DMS79 treated with DMSO at 0.1 percent for 48 hours (cell line): ENCODE measurements at regions not wholly inside any gene's neighbourhood (a gene's known extent, or its start where the extent isn't known, plus 50 kb on each side); places are given as distances from the start of the nearest gene placed in this dataset.
"Not testable (repeated sequence)": the region's sequence is repeated elsewhere in the genome, so short reads cannot be mapped to it uniquely, and the experiment has no call there.

Source experiments
- DNase-seq: peaks from one replicate; lab custom pipeline; 2025; lab: John Stamatoyannopoulos, UW

DNA sequence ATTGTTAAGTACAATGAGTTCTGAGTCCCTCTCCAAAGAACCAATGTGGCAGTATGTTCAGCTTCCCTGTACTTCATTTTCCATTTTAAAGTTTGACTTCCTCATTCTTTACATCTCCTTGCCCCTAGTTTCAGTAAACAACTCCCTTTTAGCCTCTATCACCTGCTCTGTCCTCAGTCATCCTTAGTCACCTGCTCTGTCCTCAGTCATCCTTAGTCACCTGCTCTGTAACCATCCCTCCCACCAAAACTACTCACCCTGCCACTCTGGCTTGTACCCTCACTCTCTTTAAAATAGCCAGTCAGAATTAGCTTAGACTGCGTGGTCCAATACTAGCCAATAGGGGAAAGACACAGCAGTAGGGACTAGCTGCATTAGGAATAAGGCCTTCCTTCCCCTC lies 259.9 kb upstream of the TBL1XR1 start:
- DNase-seq = not testable (repeated sequence)

DNA sequence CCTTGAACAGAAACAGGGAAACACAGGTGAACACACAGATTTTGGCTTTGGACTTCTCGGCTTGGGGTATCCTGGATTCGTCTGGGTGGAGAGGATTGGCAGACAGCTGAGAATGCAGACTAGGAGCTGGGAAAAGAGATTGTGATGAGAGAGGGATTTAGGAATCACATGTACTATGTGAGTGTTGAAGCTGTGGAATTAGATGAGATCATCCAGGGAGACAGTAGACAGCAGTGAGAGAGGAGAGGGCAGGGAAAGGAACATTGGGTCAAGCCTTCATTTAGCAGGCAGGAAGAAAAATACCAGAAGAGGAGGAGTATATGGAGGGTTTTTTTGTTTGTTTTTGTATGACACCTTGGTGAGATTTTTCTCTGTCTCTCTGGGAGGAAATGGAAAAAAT lies 262.1 kb upstream of the TBL1XR1 start:
- no peak for DNase-seq

GRCh38 chr3:177460047-177460446 lies 262.8 kb upstream of the TBL1XR1 start:
- DNase-seq = peak; percentile 16

DNA sequence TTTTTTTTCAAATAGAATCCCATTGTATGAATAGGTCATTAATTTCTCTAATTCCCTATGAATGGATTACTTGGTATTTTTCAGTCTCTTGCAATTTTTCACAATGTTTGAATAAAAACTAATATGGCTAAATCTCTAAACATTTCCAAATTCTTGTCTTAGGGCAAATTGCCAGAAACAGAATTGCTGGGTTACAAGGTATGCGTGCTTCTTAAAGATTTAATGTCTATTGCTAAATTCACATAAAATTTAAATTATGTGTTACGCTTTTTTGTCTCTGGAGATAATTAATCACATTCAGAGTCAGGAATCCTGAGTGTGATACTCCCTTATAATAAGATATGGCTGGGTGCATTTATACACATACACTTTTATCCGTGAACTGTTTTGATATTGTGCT lies 264.5 kb upstream of the TBL1XR1 start:
- no peak for DNase-seq

- DNase-seq = not testable (repeated sequence)
Measured at GRCh38 chr3:177463341-177463740, 266.1 kb upstream of the TBL1XR1 start.

- no peak for DNase-seq
Measured at GRCh38 chr3:177463863-177464262, 266.6 kb upstream of the TBL1XR1 start.

DNA sequence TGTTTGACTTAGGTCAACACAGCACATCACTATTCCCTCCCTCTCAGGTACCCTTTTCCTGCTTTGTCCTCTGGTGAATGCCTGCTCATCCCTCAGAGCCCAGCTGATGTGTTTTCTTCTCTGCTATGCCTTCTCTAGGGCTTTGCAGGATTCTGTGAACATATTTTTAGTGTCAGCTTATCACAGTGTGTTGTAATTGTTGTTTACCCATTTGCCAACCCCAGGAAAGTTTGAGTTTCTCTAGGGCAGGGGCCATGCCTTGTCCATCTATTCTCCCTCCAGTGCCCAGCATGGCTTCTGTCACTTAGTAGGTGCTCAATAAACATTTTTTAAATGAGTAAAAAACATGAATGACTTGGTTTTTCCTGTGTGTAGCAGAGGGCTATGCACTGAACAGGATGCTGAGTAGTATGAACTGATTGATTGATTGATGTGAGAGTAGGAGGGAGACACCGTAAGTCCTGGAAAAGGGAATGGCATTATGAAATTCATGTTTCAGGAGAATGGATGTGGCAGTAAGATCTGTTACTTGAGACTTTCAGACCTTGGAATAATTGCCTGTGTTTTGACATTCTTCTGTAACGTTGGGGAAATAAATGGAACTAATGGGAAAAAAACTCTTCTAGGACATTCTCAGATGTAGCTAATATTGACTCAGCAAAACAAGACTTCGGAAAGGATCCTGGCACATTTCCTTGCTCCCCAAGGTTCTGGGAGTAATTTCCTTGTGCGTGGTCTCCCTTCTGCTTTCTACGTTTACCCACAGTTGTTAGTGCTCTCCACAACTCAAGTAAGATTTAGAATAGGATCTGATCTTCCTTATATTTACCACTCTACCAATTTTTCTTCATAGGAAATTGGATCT lies 267.3 kb upstream of the TBL1XR1 start:
- DNase-seq = no peak

GRCh38 chr3:177465257-177465642 lies 268.0 kb upstream of the TBL1XR1 start:
- DNase-seq = no peak

GRCh38 chr3:177466074-177466473 lies 268.8 kb upstream of the TBL1XR1 start:
- DNase-seq = no peak

GRCh38 chr3:177466622-177467021 lies 269.3 kb upstream of the TBL1XR1 start:
- not testable (repeated sequence) for DNase-seq

DNA sequence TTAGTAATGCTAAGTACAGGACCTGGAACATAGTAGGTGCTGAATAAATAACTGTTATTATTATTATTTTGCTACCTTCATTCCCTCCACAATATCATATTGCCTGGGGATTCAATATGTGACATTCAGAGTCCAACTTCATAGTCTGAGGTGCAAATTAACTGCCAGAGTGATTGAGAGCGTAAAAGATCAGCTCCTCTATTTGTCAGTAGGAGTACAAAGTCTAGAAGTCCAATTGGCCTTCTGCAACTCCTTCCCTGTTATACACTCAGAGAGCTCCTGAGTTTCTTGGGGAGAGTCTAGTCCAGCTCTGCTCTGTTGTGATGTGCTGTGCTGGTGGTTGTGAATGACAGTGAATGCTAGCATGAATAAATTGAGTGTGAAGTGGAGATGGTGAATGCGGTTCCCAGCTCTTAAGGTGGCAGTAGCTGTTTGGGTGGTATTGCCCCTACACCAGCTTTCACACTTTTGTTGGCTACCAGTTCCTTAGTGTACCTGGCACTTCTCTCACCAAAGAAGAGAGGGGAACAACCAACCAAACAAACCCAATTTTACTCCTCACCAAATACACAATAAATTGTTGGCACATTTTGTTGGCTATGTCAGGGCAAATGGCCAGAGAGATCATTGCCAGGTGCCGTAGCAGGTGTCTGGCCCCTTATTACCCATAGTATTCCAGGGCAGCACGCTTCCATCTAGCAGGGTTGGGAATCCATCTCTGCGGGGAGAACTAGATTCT lies 270.1 kb upstream of the TBL1XR1 start:
- no peak for DNase-seq

- DNase-seq = no peak
Measured at GRCh38 chr3:177468331-177468730, 271.0 kb upstream of the TBL1XR1 start.

DNA sequence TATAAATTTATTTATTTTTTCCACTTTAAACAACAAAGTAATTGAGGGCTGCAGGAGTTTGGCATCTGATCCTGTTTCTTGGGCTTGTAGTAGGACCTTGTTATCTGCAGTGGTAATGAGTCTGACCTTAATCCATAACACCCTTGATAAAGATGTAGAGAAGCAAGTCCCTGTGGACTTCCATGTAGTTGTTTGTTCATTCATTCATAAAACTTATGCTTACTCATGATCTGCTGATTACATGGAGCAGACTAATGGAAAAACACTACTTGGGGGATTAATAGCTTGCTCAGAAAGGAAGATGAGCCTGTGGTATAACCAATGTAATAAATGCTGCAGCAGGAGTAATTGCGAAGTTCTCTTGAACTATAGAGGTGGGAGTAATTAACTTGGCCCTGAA lies 271.5 kb upstream of the TBL1XR1 start:
- no peak for DNase-seq

GRCh38 chr3:177469216-177469615 lies 271.9 kb upstream of the TBL1XR1 start:
- DNase-seq = no peak

- no peak for DNase-seq
Measured at GRCh38 chr3:177470197-177470941, 273.1 kb upstream of the TBL1XR1 start.

DNA sequence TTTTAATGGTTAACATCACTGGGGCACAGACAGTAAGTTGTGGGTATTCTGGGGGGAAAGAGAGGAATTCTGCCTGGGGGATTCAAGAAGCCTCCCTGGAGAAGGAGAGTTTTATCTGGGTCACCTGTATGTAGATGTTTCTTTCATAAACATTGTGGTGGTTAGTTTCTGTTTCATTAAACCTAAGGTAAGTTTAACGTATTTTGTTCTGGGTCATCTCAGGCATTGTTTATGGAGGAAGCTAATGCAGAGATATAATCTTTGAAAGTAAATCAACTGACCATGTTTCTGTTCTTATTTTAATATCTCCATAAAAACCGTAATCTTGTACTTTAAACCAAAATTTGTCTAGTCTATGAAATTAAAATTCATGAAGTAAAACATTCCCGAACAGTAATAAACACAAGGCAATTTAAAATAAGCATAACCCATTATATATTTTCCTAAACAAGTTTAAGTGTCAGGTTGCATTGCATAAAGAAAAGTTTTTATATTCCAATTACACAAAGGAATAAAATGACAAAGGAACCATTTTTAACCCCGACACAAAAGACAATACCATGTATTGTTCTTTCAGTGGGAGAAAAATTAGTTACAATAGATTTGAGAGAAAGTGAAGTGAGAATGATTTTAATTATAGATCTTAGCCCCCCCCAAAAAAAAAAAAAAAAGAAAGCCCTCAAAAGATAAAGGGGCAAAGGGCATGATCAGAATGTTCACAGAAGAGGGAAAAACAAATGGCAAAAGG lies 274.6 kb upstream of the TBL1XR1 start:
- no peak for DNase-seq

GRCh38 chr3:177473184-177473583 lies 275.9 kb upstream of the TBL1XR1 start:
- peak; percentile 32 for DNase-seq

DNA sequence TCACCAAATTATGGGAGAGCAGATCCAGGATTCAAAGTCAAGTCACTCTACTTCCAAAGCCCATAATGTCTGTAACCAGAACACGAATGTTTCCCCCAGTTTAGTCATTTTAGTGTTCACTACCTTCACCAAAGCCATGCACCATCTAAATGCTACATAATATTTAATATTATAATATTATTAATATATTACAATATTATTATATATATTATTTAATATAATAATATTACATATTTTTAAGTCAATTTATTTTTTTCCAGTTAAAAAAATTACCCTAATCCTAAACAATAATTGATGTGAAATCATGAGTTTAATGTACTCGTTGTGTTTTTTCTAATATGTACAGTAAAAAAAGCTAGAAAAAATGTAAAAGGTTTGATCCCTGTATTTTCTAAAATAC lies 276.6 kb upstream of the TBL1XR1 start:
- no peak for DNase-seq

DNA sequence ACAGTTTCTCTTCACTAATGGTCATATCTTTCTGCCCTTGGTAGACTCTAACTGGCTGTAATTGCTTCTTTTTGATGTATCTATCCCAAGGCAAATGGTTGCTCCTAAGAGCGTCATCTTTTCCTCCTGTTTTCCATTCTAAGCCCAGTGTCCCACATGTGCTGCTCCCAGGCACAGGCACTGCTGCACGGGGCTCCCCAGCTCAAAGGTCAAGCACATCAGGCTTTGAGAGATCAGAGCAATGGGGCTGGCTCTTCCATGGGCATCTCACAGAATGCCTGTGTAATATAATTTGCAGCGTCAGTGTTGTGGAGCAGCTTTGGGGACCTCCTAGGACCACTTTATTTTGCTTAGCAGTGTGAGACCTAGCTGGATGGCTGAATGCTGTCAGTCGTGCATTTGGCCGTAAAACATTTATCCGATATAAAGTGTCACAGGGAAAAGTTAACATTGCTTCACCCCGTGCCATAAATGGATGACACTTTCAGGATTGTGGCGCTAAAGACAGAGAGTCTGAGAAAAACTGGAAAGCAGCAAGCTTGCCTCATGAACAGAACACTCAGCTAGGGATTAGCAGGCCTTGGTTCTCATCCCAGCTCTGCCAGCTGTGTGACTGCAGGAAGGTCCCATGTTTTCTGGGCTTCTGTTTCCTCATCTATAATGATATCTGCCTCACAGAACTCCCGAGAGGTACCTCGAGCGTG lies 277.5 kb upstream of the TBL1XR1 start:
- no peak for DNase-seq

GRCh38 chr3:177475356-177475665 lies 278.0 kb upstream of the TBL1XR1 start:
- no peak for DNase-seq

DNA sequence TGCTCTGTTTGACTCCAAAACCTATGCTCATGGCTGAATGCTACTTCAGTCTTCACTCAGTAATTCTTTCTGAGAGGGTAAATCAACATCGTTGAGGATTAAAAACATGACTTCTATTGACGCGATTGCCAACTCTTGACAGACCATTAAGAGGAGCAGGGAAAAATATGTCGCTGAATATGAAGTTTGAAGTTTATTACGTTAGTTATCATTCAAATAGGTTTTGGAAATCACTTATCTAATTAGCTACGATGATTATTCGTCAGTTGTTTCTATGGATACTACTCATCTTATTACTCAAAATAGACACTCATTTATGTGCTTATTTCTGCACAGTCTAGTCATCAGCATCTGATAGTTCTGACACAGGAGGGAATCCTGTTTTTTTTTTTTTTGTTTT lies 279.2 kb upstream of the TBL1XR1 start:
- DNase-seq = peak; percentile 27
